ENCODE measurements at regions not wholly inside any gene's neighbourhood (a gene's known extent, or its start where the extent isn't known, plus 50 kb on each side); places are given as distances from the start of the nearest gene placed in this dataset.
"Not testable (repeated sequence)": the region's sequence is repeated elsewhere in the genome, so short reads cannot be mapped to it uniquely, and the experiment has no call there.

GRCh38 chr2:236415684-236416444, 151.7 kb upstream of the ASB18 start:
- DNase-seq (ENCODE audit: low read depth) = no peak

- DNase-seq (ENCODE audit: low read depth) = no peak
Measured at GRCh38 chr2:236417150-236417549, 152.5 kb upstream of the ACKR3 start.

DNA sequence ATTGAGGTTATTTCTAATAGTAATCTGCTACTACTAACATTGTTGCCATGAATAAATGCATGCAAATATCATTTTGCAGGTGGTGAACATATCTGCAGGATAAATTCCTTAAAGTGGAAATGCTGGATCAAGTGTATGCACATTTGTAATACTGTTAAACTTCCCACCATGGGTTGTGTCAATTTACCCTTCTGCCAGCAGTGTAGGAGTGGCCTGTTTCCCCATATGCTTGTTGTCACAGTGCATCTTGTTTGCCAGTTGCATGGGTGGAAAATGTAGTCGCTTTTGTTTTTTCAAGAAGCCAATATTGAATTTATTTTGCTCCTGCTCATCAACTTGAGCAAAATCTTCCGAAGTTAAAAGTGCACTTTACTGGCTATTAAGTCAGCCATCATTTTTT, 139.0 kb upstream of the ACKR3 start:
- no peak for DNase-seq (ENCODE audit: low read depth)

DNA sequence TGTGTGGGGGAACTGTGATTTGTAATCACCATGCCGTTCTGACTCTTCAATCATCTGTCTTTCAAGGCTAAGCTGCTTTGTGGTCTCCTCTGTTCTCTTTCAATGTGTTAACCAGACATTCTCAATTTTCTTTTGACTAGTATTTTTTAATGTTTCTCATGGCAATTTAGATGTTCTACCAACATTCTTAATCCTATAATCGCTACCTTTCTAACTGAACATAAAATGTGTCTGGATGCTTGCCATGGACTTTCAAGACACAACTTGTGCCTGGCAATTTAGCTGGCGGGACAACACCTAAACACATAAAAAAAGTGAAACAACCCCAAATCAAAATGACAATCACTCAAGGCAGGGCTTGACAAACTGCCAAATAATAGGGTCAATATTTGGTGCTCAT, 135.0 kb upstream of the ACKR3 start:
- DNase-seq (ENCODE audit: low read depth) = no peak

DNA sequence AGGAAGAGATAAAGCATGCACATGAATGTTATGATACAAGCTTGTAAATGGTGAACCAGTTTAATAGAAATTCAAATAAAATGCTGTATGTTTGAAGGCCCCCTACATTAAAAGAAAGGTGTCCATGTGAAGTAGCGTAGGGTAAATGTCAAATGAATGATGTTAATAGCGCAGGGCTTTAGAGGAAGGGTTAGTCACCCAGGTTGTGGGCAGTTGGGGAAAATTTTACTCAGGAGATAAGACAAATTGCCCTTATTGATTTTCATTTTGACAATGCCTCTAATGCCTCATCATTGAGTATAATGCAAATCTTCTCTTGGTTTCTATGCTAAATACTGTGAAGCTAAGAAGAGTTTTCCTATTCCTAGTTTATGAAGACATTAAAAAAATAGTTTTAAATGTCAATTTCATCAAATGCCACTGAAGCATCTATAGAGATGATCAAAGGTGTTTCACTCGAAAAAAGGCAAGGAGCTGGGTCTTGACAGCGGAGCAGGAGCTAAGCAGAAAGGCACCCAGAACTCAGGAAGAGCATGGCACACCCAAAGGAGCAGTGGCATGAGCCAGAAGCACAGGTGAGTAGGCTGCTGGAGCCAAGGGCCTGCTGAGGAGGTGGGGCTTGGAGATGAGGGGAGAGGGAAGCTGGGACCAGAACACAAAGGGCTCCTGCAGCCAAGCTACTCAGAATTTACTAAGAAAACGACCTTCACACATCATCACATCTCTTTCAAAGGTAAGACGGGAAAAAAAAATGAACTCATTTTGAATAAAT, 129.3 kb upstream of the ACKR3 start:
- DNase-seq (ENCODE audit: low read depth) = no peak

GRCh38 chr2:236444187-236444586, 125.4 kb upstream of the ACKR3 start:
- DNase-seq (ENCODE audit: low read depth) = no peak

DNA sequence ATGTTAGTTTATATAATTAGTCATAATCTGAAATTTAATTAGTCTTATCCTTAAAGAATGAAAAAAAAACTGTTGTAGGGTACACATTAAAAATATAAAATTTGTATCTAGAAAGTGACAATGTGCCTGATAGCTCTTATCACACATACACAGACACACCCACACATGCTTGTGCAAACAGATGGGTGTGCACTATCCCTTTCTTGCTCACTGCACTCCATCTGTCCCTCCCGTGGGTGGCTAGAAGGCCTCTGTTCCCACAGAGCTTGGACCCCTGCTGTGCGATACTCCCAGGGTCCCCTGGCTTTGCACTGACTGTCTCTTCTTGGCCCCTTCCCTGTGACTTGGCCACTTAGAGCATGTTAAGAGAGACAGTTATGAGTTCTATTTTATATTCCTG, 123.9 kb upstream of the ACKR3 start:
- DNase-seq (ENCODE audit: low read depth) = no peak

DNA sequence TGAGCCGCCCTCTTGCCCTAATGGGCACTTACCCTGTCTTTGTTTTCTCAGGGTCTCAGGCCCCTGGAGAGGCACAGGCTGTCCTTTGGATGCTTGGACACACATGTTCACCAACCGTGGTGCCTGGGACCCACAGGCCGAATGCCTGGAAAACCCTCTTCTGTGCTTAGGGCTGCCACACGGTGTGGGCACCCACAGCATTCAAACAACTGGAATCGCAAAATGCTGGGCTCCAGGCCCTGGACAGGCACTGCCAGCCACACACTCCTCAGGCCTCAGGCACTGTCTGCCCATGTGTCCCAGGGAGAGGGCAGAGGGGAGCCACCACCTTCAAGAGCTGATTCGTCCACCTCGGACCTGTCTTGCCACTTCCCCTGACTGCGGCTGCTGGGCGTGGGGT, 123.1 kb upstream of the ACKR3 start:
- DNase-seq (ENCODE audit: low read depth) = no peak

GRCh38 chr2:236449167-236449761, 120.4 kb upstream of the ACKR3 start:
- no peak for DNase-seq (ENCODE audit: low read depth)

DNA sequence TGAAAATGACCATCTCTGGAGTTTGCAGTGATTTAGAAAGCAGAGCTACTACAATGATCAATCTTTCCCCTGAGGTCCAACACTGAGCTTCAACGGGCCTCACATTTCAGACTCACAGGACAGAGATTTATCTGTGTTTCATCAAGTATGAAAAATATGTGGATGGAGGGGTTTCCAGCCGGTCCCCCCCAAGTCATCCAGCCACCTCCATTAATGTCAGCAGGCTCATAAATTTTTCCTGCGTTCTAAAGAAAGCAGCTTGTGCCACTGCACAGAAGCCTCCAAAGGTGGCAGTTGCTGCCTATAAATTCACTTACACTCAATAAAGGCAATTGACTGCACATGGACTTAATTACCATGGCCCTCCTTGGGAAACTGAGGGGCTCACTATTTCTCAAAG, 117.4 kb upstream of the ACKR3 start:
- no peak for DNase-seq (ENCODE audit: low read depth)

- no peak for DNase-seq (ENCODE audit: low read depth)
Measured at GRCh38 chr2:236454076-236454475, 115.5 kb upstream of the ACKR3 start.

DNA sequence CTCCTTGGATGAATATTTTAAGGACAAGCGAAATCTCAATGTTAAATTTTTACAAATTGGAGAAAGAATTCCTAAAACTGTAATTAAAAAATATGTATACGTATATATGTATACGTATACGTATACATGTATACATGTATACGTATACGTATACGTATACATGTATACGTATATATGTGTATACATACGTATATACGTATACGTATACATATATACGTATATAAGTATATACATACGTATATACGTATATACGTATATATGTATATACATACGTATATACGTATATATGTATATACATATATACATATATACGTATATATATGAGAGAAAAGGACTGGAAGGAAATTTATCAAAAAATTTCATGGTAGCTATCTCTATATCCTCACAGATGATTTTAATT, 110.2 kb upstream of the ACKR3 start:
- no peak for DNase-seq (ENCODE audit: low read depth)

- no peak for DNase-seq (ENCODE audit: low read depth)
Measured at GRCh38 chr2:236464140-236464539, 105.5 kb upstream of the ACKR3 start.

DNA sequence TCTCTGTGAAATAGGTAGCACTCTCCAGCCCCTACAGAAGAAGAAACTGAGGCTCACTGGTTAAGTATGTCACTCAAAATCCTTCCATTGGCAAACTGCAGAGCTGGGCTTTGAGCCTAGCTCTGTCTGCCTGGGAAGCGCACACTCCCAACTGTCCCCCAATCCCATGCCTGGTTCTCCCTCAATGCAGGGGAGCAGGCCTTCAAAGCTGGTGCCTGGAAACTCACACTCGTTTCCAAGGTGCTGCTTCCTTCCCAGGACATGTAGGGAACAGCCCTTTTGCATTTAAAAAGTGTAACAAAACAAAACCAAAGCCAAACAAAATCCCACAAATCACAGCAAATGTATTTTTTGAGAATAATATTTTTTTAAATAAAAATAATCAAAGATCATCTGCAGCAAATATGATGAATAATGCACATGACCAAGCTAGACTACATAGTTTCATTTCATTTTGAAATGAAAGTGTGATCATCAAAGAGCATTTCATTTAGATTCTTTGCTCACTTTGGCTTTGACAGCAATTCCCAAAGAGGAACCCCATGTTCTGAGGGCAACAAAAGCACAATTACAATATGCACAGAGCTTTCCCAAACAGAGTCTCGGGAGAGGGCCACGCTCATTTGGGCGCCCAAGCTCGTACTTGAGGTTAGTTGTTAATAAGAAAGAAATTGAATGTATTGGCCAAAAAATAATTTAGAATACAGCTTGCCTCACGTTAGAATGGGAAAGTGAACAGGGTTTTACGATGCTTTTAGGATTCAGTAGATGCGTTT, 96.7 kb upstream of the ACKR3 start:
- no peak for DNase-seq (ENCODE audit: low read depth)

DNA sequence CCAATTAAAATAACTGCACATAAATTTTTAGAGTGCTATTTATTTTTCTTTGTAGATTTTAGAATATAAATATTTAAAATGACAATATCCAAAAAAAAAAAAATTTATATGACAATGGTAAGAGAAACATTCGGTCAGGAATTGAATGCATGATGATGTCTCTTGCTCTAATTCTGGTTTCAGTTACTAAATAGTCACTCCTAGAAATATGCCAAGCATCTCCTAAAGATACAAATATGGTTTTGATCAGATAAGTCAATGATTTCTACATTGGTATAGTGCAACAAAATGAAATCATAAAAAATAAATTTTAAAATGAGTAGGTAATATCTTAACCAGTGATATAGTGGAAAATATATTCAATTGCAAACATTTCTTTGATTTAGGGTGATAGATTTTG, 95.9 kb upstream of the ACKR3 start:
- DNase-seq (ENCODE audit: low read depth) = no peak

DNA sequence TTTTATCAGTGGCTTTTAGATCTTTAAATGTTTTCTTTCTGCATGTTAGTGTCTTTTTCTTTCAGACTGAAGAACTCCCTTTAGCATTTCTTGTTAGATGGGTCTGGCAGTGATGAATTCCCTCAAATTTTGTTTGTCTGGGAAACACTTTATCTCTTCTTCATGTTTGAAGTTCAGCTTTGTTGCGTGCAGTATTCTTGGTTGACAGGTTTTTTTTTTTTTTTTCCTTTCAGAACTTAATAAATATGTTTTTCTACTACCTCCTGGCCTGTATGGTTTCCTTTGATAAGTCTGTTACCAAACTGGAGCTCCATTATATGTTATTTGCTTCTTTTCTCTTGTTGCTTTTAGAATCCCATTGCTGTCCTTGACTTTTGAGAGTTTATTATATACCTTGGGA, 89.8 kb upstream of the ACKR3 start:
- DNase-seq (ENCODE audit: low read depth) = no peak

GRCh38 chr2:236483102-236483501, 86.5 kb upstream of the ACKR3 start:
- DNase-seq (ENCODE audit: low read depth) = no peak

DNA sequence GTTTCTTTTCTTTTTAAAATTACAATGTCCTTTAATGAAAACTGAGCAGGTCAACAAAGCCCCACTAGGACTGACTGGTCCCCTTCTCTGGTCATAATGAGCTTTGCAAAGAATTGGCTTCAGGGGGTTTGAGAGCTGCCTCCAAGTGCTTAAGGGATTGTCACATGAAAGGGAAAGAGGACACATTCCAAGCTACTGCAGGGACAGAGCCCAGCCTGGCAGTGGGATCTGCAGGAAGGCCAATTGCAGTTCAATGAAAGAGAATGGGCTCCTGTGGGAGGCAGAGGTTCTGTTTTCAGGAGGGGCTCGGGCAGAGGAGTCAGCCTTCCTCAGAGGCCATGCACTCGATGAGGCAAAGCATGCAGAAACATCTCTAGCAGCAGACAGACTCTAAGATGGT, 84.1 kb upstream of the ACKR3 start:
- no peak for DNase-seq (ENCODE audit: low read depth)

GRCh38 chr2:236489083-236489482, 80.5 kb upstream of the ACKR3 start:
- DNase-seq (ENCODE audit: low read depth) = not testable (repeated sequence)

GRCh38 chr2:236489895-236490404, 79.7 kb upstream of the ACKR3 start:
- no peak for DNase-seq (ENCODE audit: low read depth)

GRCh38 chr2:236496340-236496739, 73.3 kb upstream of the ACKR3 start:
- no peak for DNase-seq (ENCODE audit: low read depth)

DNA sequence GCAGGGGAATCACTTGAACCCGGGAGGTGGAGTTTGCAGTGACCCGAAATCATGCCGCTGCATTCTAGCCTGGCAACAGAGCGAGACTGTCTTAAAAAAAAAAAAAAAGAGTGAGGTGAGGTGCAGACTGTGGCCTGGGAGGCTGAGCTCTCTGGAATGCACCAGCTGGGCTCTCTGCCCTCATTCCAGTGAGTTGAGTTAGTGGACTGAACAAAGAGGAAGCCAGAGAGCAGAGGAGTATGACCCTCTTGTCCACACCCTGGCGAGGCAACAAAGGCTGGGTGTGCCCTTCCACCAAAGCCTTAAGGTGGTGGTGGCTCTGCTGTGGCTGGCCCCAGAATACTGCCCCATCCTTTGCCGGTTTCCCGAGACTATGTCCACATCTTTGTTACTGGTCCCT, 71.3 kb upstream of the ACKR3 start:
- no peak for DNase-seq (ENCODE audit: low read depth)

Data from fibroblast of gingiva (primary cell).